ENCODE measurements at regions not wholly inside any gene's neighbourhood (a gene's known extent, or its start where the extent isn't known, plus 50 kb on each side); places are given as distances from the start of the nearest gene placed in this dataset.
"Not testable (repeated sequence)": the region's sequence is repeated elsewhere in the genome, so short reads cannot be mapped to it uniquely, and the experiment has no call there.

DNA sequence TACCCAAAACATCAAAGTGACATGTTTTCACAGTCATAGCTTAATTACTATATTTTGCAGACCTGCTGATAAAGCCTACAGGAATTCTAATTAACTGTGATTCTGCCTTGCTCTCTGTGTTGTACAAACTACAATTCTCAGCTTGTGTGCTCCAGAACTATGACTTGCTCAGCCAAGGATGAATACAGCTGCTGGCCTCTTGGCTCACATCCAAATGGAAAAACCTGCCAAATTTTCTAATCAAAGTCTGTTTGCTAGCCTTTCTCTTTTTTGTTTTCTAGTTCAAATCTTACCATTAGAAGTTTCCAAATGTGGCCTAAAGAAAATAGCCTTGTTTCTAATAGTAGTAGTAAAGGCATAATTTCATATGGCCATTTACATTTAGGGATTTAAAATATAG lies 1176.8 kb downstream of the FAM133A start:
- Histone ChIP-seq H3K36me3 (ENCODE audit: insufficient read depth, low read length) (no peaks in the 10 kb centered on the region), H3K4me2 (ENCODE audit: insufficient read depth, low read length) (no peak overlapping the region), H2AFZ (ENCODE audit: low read length) (no peak overlapping the region), H3K4me3 (ENCODE audit: insufficient read depth, low read length) (no peak overlapping the region), H3K79me2 (ENCODE audit: insufficient read depth, low read length) (no peaks in the 10 kb centered on the region), H3K4me1 (ENCODE audit: insufficient read depth, low read length) (no peaks in the 10 kb centered on the region), H3K27ac (ENCODE audit: low read depth, low read length) (no peak overlapping the region), H3K9me3 (ENCODE audit: low read depth, low read length) (no peaks in the 10 kb centered on the region), H3K27me3 (ENCODE audit: insufficient read depth, low read length) (no peaks in the 10 kb centered on the region), H4K20me1 (ENCODE audit: insufficient read depth, low read length) (no peaks in the 10 kb centered on the region)
- no peak for DNase-seq (ENCODE audit: insufficient read length, low spot score, missing footprints)
- TF ChIP-seq, protein P1, sequence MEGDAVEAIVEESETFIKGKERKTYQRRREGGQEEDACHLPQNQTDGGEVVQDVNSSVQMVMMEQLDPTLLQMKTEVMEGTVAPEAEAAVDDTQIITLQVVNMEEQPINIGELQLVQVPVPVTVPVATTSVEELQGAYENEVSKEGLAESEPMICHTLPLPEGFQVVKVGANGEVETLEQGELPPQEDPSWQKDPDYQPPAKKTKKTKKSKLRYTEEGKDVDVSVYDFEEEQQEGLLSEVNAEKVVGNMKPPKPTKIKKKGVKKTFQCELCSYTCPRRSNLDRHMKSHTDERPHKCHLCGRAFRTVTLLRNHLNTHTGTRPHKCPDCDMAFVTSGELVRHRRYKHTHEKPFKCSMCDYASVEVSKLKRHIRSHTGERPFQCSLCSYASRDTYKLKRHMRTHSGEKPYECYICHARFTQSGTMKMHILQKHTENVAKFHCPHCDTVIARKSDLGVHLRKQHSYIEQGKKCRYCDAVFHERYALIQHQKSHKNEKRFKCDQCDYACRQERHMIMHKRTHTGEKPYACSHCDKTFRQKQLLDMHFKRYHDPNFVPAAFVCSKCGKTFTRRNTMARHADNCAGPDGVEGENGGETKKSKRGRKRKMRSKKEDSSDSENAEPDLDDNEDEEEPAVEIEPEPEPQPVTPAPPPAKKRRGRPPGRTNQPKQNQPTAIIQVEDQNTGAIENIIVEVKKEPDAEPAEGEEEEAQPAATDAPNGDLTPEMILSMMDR (IDR thresholded peaks at IDR 0.05; ENCODE audit: extremely low read depth, low read depth, low read length) = no peak

DNA sequence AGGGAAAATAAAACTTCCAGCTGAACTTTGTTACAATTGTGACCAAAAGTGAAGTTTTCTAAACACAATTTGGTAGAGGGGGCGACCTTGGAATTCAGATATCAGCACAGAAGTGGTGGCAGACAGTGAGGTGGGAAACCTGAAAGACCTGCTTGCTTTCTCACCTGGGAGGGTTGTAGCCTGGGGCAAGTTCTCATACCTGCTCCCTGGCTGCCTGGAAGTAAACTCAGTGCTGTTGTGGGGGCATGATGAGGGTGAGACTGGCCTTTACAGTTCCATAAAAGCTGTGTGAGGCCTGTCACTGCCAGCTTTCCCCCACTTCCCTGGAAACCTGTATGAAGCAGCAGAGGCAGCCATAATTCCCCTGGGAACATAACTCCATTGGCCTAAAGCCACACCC lies 1180.2 kb downstream of the FAM133A start:
- no peaks in the 10 kb centered on the region for H3K27me3 ChIP-seq (ENCODE audit: insufficient read depth, low read length)
- no peak for DNase-seq (ENCODE audit: insufficient read length, low spot score, missing footprints)
- no peaks in the 10 kb centered on the region for H3K4me1 ChIP-seq (ENCODE audit: insufficient read depth, low read length)
- no peaks in the 10 kb centered on the region for H3K36me3 ChIP-seq (ENCODE audit: insufficient read depth, low read length)
- H2AFZ ChIP-seq (ENCODE audit: low read length) = no peak overlapping the region
- no peaks in the 10 kb centered on the region for H3K9me3 ChIP-seq (ENCODE audit: low read depth, low read length)
- H4K20me1 ChIP-seq (ENCODE audit: insufficient read depth, low read length) = no peaks in the 10 kb centered on the region
- H3K27ac ChIP-seq (ENCODE audit: low read depth, low read length) = no peak overlapping the region
- H3K4me3 ChIP-seq (ENCODE audit: insufficient read depth, low read length) = no peak overlapping the region
- H3K4me2 ChIP-seq (ENCODE audit: insufficient read depth, low read length) = no peak overlapping the region
- H3K79me2 ChIP-seq (ENCODE audit: insufficient read depth, low read length) = no peaks in the 10 kb centered on the region
- TF ChIP-seq, protein P1 (IDR thresholded peaks at IDR 0.05; ENCODE audit: extremely low read depth, low read depth, low read length) = no peak

- not testable (repeated sequence) for H3K9me3 ChIP-seq (ENCODE audit: low read depth, low read length); H3K4me2 ChIP-seq (ENCODE audit: insufficient read depth, low read length); H3K27ac ChIP-seq (ENCODE audit: low read depth, low read length); H3K27me3 ChIP-seq (ENCODE audit: insufficient read depth, low read length); H4K20me1 ChIP-seq (ENCODE audit: insufficient read depth, low read length); H3K4me1 ChIP-seq (ENCODE audit: insufficient read depth, low read length); H3K79me2 ChIP-seq (ENCODE audit: insufficient read depth, low read length); H3K36me3 ChIP-seq (ENCODE audit: insufficient read depth, low read length); DNase-seq (ENCODE audit: insufficient read length, low spot score, missing footprints); H3K4me3 ChIP-seq (ENCODE audit: insufficient read depth, low read length); H2AFZ ChIP-seq (ENCODE audit: low read length)
These were observed 1188.5 kb downstream of the FAM133A start for GRCh38 chrX:94862470-94862869.

- Histone ChIP-seq H3K79me2 (ENCODE audit: insufficient read depth, low read length) (no peaks in the 10 kb centered on the region), H2AFZ (ENCODE audit: low read length) (no peak overlapping the region), H3K4me2 (ENCODE audit: insufficient read depth, low read length) (no peak overlapping the region), H3K27ac (ENCODE audit: low read depth, low read length) (no peak overlapping the region), H3K27me3 (ENCODE audit: insufficient read depth, low read length) (no peaks in the 10 kb centered on the region), H3K4me1 (ENCODE audit: insufficient read depth, low read length) (no peaks in the 10 kb centered on the region), H4K20me1 (ENCODE audit: insufficient read depth, low read length) (no peaks in the 10 kb centered on the region), H3K4me3 (ENCODE audit: insufficient read depth, low read length) (no peak overlapping the region), H3K9me3 (ENCODE audit: low read depth, low read length) (no peaks in the 10 kb centered on the region), H3K36me3 (ENCODE audit: insufficient read depth, low read length) (no peaks in the 10 kb centered on the region)
- DNase-seq (ENCODE audit: insufficient read length, low spot score, missing footprints) = no peak
- TF ChIP-seq, protein P1 (IDR thresholded peaks at IDR 0.05; ENCODE audit: extremely low read depth, low read depth, low read length) = no peak
These were observed 1197.6 kb downstream of the FAM133A start for GRCh38 chrX:94871640-94872039.

All from osteoblast (primary cell).